C4-2B (cell line): ENCODE measurements at regions not wholly inside any gene's neighbourhood (a gene's known extent, or its start where the extent isn't known, plus 50 kb on each side); places are given as distances from the start of the nearest gene placed in this dataset.

ENCODE experiments used
- H3K27ac ChIP-seq: fragments of 450-650 bp; 2 replicates; pipeline ENCODE4 v1.5.1; 2017
- CTCF ChIP-seq: fragments of 450-650 bp; conservative IDR thresholded peaks from 2 replicates; pipeline ENCODE4 v1.5.1; 2017; ENCODE audit warnings: mild to moderate bottlenecking
- ZFX ChIP-seq: fragments of 450-650 bp; IDR thresholded peaks from 2 replicates; pipeline ENCODE4 v1.6.1; 2017

GRCh38 chr1:199009447-199009846 lies 370.6 kb downstream of the PTPRC start:
- TF ChIP-seq CTCF (no peak), ZFX (no peak)
- H3K27ac ChIP-seq: no peak overlapping the region

- TF ChIP-seq ZFX (no peak), CTCF (no peak)
- no peak overlapping the region for H3K27ac ChIP-seq
Measured at GRCh38 chr1:199010492-199010891, 371.7 kb downstream of the PTPRC start.

- TF ChIP-seq ZFX: no peak
- no peak for TF ChIP-seq CTCF
Measured at GRCh38 chr1:199010933-199011332, 372.1 kb downstream of the PTPRC start.

GRCh38 chr1:199015799-199016198 lies 377.0 kb downstream of the PTPRC start:
- TF ChIP-seq CTCF (no peak), ZFX (no peak)
- H3K27ac ChIP-seq: no peak overlapping the region

More at GRCh38 chr1:199010933-199011332, 372.1 kb downstream of the PTPRC start:
- H3K27ac ChIP-seq: no peak overlapping the region

GRCh38 chr1:199018471-199019135 lies 379.8 kb downstream of the PTPRC start:
- no peak for TF ChIP-seq CTCF
- TF ChIP-seq ZFX: no peak
- H3K27ac ChIP-seq: no peak overlapping the region

GRCh38 chr1:199020051-199020450 lies 381.2 kb downstream of the PTPRC start:
- no peak for TF ChIP-seq CTCF
- no peak for TF ChIP-seq ZFX
- no peak overlapping the region for H3K27ac ChIP-seq

- H3K27ac ChIP-seq: no peak overlapping the region
- TF ChIP-seq CTCF: no peak
- TF ChIP-seq ZFX: no peak
Measured at GRCh38 chr1:199020904-199021303, 382.1 kb downstream of the PTPRC start.
